K562 (cell line): ENCODE measurements at regions not wholly inside any gene's neighbourhood (a gene's known extent, or its start where the extent isn't known, plus 50 kb on each side); places are given as distances from the start of the nearest gene placed in this dataset.

Experiments
- ATAC-seq: fragments of 200-7000 bp; cut with Tn5 transposase; 3 replicates; pipeline ENCODE4 v1.9.1; 2020; ENCODE audit warnings: moderate library complexity
- BruUV-seq: library from RNA; stranded (reverse); fragments of 400-500 nt; replicated peaks from 2 replicates; lab custom pipeline; 2021; lab: Mats Ljungman, UMichigan
- CTCF ChIA-PET: fragments of 300-600 bp; formaldehyde crosslinking; extraction: SDS; loops from one replicate; lab custom pipeline; 2021; ENCODE audit warnings: low intra/inter-chr PET ratio; lab: Yijun Ruan, JAX
- POLR2A ChIA-PET: fragments of 300-600, 350-650 bp; sonication (Branson Sonifier 250); formaldehyde crosslinking; extraction: SDS; loops from one replicate; lab custom pipeline; 2021; ENCODE audit warnings: antibody characterized with exemption, inconsistent platforms; lab: Yijun Ruan, JAX
- DNase-seq, 4 experiments: peaks; one replicate each; pipeline versions ENCODE4 v3.0.0 to v3.0.0-alpha.2; 2011 to 2018; ENCODE audit warnings: low spot score in 3 of 4, mixed read lengths in 3 of 4; ENCODE audit errors: extremely low read depth in 1 of 4
- FAIRE-seq: peaks from 2 replicates; lab custom pipeline; 2011; peaks lifted over from hg19 to GRCh38; lab: Jason Lieb, UNC
- H2AFZ ChIP-seq: 2 replicates; pipeline ENCODE4 v1.6.0; 2011; ENCODE audit warnings: low read depth, low read length, control low read depth, inconsistent platforms
- H3K27ac ChIP-seq: fragments of 200-600 bp; 3 replicates; pipeline ENCODE4 v1.8.0; 2011; ENCODE audit warnings: low read depth, mild to moderate bottlenecking, control low read depth, inconsistent platforms, low read length, moderate library complexity, mixed read lengths; ENCODE audit errors: extremely low read depth
- H3K27me3 ChIP-seq, 2 experiments: fragments of 300-600 bp in 1 of 2; 2 replicates in 1 of 2; 3 replicates in 1 of 2; pipeline versions ENCODE4 v1.6.0 to v1.8.0; 2011; ENCODE audit warnings: inconsistent platforms in 2 of 2, low read length in 2 of 2, mild to moderate bottlenecking in 1 of 2, mixed read lengths in 1 of 2, moderate library complexity in 1 of 2; ENCODE audit not compliant: control insufficient read depth in 2 of 2, insufficient read depth in 2 of 2
- H3K36me3 ChIP-seq: fragments of 300-600 bp; 3 replicates; pipeline ENCODE4 v1.8.0; 2011; ENCODE audit warnings: mild to moderate bottlenecking, low read length, inconsistent platforms; ENCODE audit not compliant: control insufficient read depth, insufficient read depth
- H3K4me1 ChIP-seq, 2 experiments: fragments of 200-600 bp in 1 of 2; replicated peaks in 1 of 2; 2 replicates in 1 of 2; 3 replicates in 1 of 2; pipeline versions ENCODE4 v1.5.1 to v1.8.0; 2011; ENCODE audit warnings: inconsistent platforms in 2 of 2, low read length in 2 of 2, mild to moderate bottlenecking in 1 of 2, mixed read lengths in 1 of 2, moderate library complexity in 1 of 2; ENCODE audit not compliant: control insufficient read depth in 2 of 2, insufficient read depth in 2 of 2
- H3K4me2 ChIP-seq: 2 replicates; pipeline ENCODE4 v1.6.1; 2011; ENCODE audit warnings: low read length, control low read depth, inconsistent platforms, mixed read lengths; ENCODE audit not compliant: insufficient read depth
- H3K4me3 ChIP-seq: fragments of 200-600 bp; sonication (generic), shearing (Covaris generic); 2 replicates; pipeline ENCODE4 v1.5.1; 2016; ENCODE audit warnings: control low read depth, inconsistent platforms
- H3K79me2 ChIP-seq: fragments of 200-600 bp; 3 replicates; pipeline ENCODE4 v1.8.0; 2011; ENCODE audit warnings: low read length, inconsistent platforms; ENCODE audit not compliant: control insufficient read depth, insufficient read depth
- H3K9ac ChIP-seq, 2 experiments: 2 replicates each; pipeline versions ENCODE4 v1.6.0 to v1.6.1; 2011; ENCODE audit warnings: low read depth in 2 of 2, low read length in 2 of 2, control low read depth in 1 of 2, inconsistent platforms in 1 of 2, mild to moderate bottlenecking in 1 of 2, mixed read lengths in 1 of 2; ENCODE audit not compliant: insufficient read depth in 1 of 2
- H3K9me1 ChIP-seq: one replicate; pipeline ENCODE4 v1.6.0; 2011; ENCODE audit warnings: inconsistent platforms, mild to moderate bottlenecking, low read length, moderate library complexity; ENCODE audit not compliant: control insufficient read depth, insufficient read depth
- H3K9me3 ChIP-seq: replicated peaks from 2 replicates; pipeline ENCODE4 v1.5.1; 2011; ENCODE audit warnings: low read depth, low read length, inconsistent platforms; ENCODE audit not compliant: control insufficient read depth, insufficient read depth
- H4K20me1 ChIP-seq: replicated peaks from 2 replicates; pipeline ENCODE4 v1.6.1; 2011; ENCODE audit warnings: low read length, inconsistent platforms, mixed read lengths; ENCODE audit not compliant: control insufficient read depth, insufficient read depth
- ARID1B ChIP-seq: fragments of 450-650 bp; IDR thresholded peaks from 2 replicates; pipeline ENCODE4 v1.6.1; 2016; ENCODE audit warnings: antibody characterized with exemption, mild to moderate bottlenecking, inconsistent platforms
- ETV5 ChIP-seq: sonication (generic); formaldehyde crosslinking; IDR thresholded peaks from 2 replicates; pipeline ENCODE4 v1.4.0; 2020; ENCODE audit warnings: low read depth, mild to moderate bottlenecking, missing genetic modification reagents
- MAFK ChIP-seq: IDR thresholded peaks from 2 replicates; pipeline ENCODE4 v1.6.1; 2011; ENCODE audit warnings: low read length, improper control_type of control experiment
- MAZ ChIP-seq, 2 experiments: fragments of 450-650 bp in 1 of 2; sonication (generic) in 1 of 2; formaldehyde crosslinking; IDR thresholded peaks in 1 of 2; conservative IDR thresholded peaks in 1 of 2; 2 replicates each; pipeline versions ENCODE4 v1.4.0 to v1.5.0; 2020; ENCODE audit warnings: mild to moderate bottlenecking in 1 of 2, missing genetic modification reagents in 1 of 2
- MEIS2 ChIP-seq: fragments of 450-650 bp; IDR thresholded peaks from 2 replicates; pipeline ENCODE4 v1.6.1; 2014; ENCODE audit warnings: mild to moderate bottlenecking; ENCODE audit not compliant: partially characterized antibody
- MTF1 ChIP-seq: fragments of 250-450 bp; sonication (Bioruptor Pico); IDR thresholded peaks from 2 replicates; pipeline ENCODE4 v1.9.0; 2021; ENCODE audit warnings: moderate library complexity, mild to moderate bottlenecking, inconsistent platforms, borderline replicate concordance
- NCOA2 ChIP-seq, 2 experiments: fragments of 450-650 bp; IDR thresholded peaks; 2 replicates each; pipeline ENCODE4 v1.6.1; 2018; ENCODE audit warnings: mild to moderate bottlenecking in 2 of 2, moderate library complexity in 1 of 2; ENCODE audit not compliant: partially characterized antibody in 2 of 2
- NELFE ChIP-seq: IDR thresholded peaks from 2 replicates; pipeline ENCODE4 v1.6.1; 2011; ENCODE audit warnings: mild to moderate bottlenecking; ENCODE audit not compliant: insufficient read depth, insufficient read length
- ZFP36 ChIP-seq: fragments of 150-350 bp; IDR thresholded peaks from 2 replicates; pipeline ENCODE4 v1.6.1; 2018; ENCODE audit warnings: low read length, low read depth; ENCODE audit not compliant: partially characterized antibody
- ZNF316 ChIP-seq: fragments of 450-650 bp; IDR thresholded peaks from 2 replicates; pipeline ENCODE4 v1.6.1; 2016
- WGBS: fragments of 100-300 bp; shearing (Covaris generic); methylation state at CpG from one replicate; pipeline ENCODE4 v1.1.6; 2016; ENCODE audit warnings: low coverage, mixed read lengths; ENCODE audit not compliant: insufficient coverage; ENCODE audit errors: missing lambda C conversion rate; 5-methylcytosine and 5-hydroxymethylcytosine counted together
- in situ Hi-C: fragments of 300-500 bp; cut with MboI; formaldehyde crosslinking; loops from 4 replicates; pipeline ENCODE4 v1.15.0; 2018; ENCODE audit warnings: inconsistent platforms, mixed read lengths
- intact Hi-C: fragments of 100-400 bp; cut with micrococcal nuclease; formaldehyde crosslinking; loops from 2 replicates; pipeline ENCODE4 v1.14.2; 2022
- TF ChIP-seq, protein P1 (sequence below): sonication (generic); formaldehyde crosslinking; IDR thresholded peaks from 2 replicates; pipeline ENCODE4 v1.8.1; 2023; ENCODE audit warnings: mild to moderate bottlenecking, missing genetic modification reagents, moderate library complexity
- TF ChIP-seq, protein P2 (sequence below): IDR thresholded peaks from 2 replicates; pipeline ENCODE4 v1.6.1; 2014; ENCODE audit warnings: antibody characterized with exemption
- TF ChIP-seq, protein P3 (sequence below): sonication (generic); formaldehyde crosslinking; IDR thresholded peaks from 2 replicates; pipeline ENCODE4 v1.8.1; 2022; ENCODE audit warnings: missing genetic modification reagents
- TF ChIP-seq, protein P4 (sequence below), 2 experiments: fragments of 150-350 bp in 1 of 2; IDR thresholded peaks; 2 replicates each; pipeline ENCODE4 v1.6.1; 2012 to 2016; ENCODE audit warnings: low read depth in 2 of 2, low read length in 2 of 2, mild to moderate bottlenecking in 1 of 2, moderate library complexity in 1 of 2

DNA sequence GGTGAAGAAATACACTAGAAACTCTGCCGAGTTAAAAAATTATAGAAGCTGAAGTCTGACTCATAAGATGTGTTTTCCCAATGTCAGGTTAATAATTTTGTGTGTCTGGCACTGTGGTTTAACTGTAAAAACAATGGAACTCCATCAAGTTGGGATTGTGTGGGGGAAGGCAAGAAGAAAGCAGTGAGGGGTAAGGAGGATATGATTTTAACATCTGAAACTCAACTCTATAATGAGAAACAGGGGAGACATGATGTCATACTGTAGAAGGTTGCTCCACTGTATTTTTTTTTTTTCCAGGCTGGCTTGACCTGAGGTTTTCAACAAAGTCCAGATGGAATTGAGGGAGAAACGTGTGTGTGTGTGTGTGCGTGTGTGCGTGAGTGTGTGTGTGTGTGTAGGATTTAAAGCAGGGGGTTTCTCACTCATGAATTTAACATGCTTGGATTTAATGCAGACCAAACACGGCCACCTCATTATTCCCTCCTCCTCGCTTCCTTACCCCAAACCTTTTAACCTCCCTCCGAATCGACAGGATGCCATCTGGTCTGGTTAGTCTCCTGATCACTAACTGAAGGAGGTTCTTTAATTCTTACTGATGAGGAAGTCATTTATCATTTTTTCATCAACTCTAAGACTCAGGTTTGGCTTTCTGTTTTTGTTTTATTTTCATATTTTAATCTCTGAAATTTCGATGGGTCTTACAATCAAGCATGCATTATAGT, 140.2 kb upstream of the LPAR1 start (continued):
- TF ChIP-seq MAZ (CRISPR knock-in tag; conservative IDR thresholded peaks at IDR 0.05 in 1 of 2, IDR thresholded peaks at IDR 0.05 in 1 of 2) (no peak), MTF1 (CRISPR knock-in tag) (no peak)
- TF ChIP-seq, protein P1, sequence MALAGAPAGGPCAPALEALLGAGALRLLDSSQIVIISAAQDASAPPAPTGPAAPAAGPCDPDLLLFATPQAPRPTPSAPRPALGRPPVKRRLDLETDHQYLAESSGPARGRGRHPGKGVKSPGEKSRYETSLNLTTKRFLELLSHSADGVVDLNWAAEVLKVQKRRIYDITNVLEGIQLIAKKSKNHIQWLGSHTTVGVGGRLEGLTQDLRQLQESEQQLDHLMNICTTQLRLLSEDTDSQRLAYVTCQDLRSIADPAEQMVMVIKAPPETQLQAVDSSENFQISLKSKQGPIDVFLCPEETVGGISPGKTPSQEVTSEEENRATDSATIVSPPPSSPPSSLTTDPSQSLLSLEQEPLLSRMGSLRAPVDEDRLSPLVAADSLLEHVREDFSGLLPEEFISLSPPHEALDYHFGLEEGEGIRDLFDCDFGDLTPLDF (CRISPR knock-in tag): no peak

DNA sequence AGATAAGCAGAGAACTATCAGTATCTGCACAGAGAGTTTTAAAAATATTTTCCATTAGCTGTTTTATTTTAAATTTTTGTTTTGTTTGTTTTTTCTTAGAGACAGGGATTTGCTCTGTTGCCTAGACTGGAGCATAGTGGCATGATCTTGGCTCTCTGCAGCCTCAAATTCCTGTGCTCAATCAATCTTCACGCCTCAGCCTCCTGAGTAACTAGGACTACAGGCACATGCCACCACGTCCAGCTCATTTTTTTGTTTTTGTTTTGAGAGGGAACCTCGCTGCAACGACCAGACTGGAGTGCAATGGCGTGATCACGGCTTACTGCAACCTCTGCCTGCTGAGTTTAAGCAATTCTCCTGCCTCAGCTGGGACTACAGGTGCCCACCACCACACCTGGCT, 138.2 kb upstream of the LPAR1 start:
- H4K20me1 ChIP-seq: no peaks in the 10 kb centered on the region
- no peak for ATAC-seq
- H3K9me3 ChIP-seq: no peaks in the 10 kb centered on the region; the same call in 1 of the 2 replicates
- in situ Hi-C loops: no loop called here
- H3K9me1 ChIP-seq: no peaks in the 10 kb centered on the region
- no peak overlapping the region for H3K4me2 ChIP-seq
- CTCF ChIA-PET: no interaction called here
- no peak overlapping the region for H3K9ac ChIP-seq
- H3K27ac ChIP-seq: no peak overlapping the region
- 0% methylated on average over 6 of the region's 6 CpGs for WGBS
- H3K4me1 ChIP-seq: no peaks in the 10 kb centered on the region
- intact Hi-C loops: no loop called here
- no peak for DNase-seq
- H3K36me3 ChIP-seq: no peaks in the 10 kb centered on the region
- no peaks in the 10 kb centered on the region for H3K27me3 ChIP-seq
- POLR2A ChIA-PET: no interaction called here
- H3K79me2 ChIP-seq: no peaks in the 10 kb centered on the region
- FAIRE-seq: no peak
- H2AFZ ChIP-seq: no peak overlapping the region
- H3K4me3 ChIP-seq: no peak overlapping the region
- no TSS peak for BruUV-seq
- TF ChIP-seq, protein P2, sequence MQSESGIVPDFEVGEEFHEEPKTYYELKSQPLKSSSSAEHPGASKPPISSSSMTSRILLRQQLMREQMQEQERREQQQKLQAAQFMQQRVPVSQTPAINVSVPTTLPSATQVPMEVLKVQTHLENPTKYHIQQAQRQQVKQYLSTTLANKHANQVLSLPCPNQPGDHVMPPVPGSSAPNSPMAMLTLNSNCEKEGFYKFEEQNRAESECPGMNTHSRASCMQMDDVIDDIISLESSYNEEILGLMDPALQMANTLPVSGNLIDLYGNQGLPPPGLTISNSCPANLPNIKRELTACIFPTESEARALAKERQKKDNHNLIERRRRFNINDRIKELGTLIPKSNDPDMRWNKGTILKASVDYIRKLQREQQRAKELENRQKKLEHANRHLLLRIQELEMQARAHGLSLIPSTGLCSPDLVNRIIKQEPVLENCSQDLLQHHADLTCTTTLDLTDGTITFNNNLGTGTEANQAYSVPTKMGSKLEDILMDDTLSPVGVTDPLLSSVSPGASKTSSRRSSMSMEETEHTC: no peak
- TF ChIP-seq, protein P3, sequence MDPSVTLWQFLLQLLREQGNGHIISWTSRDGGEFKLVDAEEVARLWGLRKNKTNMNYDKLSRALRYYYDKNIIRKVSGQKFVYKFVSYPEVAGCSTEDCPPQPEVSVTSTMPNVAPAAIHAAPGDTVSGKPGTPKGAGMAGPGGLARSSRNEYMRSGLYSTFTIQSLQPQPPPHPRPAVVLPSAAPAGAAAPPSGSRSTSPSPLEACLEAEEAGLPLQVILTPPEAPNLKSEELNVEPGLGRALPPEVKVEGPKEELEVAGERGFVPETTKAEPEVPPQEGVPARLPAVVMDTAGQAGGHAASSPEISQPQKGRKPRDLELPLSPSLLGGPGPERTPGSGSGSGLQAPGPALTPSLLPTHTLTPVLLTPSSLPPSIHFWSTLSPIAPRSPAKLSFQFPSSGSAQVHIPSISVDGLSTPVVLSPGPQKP (CRISPR knock-in tag): no peak
- TF ChIP-seq ETV5 (CRISPR knock-in tag) (no peak), MAFK (no peak), NELFE (no peak), ZNF316 (no peak), NCOA2 (IDR thresholded peaks at IDR 0.05; ENCODE audit: partially characterized antibody in 2 of 2) (no peak), ARID1B (no peak), ZFP36 (no peak), MEIS2 (no peak)
- TF ChIP-seq, protein P4, sequence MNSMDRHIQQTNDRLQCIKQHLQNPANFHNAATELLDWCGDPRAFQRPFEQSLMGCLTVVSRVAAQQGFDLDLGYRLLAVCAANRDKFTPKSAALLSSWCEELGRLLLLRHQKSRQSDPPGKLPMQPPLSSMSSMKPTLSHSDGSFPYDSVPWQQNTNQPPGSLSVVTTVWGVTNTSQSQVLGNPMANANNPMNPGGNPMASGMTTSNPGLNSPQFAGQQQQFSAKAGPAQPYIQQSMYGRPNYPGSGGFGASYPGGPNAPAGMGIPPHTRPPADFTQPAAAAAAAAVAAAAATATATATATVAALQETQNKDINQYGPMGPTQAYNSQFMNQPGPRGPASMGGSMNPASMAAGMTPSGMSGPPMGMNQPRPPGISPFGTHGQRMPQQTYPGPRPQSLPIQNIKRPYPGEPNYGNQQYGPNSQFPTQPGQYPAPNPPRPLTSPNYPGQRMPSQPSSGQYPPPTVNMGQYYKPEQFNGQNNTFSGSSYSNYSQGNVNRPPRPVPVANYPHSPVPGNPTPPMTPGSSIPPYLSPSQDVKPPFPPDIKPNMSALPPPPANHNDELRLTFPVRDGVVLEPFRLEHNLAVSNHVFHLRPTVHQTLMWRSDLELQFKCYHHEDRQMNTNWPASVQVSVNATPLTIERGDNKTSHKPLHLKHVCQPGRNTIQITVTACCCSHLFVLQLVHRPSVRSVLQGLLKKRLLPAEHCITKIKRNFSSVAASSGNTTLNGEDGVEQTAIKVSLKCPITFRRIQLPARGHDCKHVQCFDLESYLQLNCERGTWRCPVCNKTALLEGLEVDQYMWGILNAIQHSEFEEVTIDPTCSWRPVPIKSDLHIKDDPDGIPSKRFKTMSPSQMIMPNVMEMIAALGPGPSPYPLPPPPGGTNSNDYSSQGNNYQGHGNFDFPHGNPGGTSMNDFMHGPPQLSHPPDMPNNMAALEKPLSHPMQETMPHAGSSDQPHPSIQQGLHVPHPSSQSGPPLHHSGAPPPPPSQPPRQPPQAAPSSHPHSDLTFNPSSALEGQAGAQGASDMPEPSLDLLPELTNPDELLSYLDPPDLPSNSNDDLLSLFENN (IDR thresholded peaks at IDR 0.05; ENCODE audit: low read depth in 2 of 2, low read length in 2 of 2): no peak
